B cell (primary cell): ENCODE measurements at regions not wholly inside any gene's neighbourhood (a gene's known extent, or its start where the extent isn't known, plus 50 kb on each side); places are given as distances from the start of the nearest gene placed in this dataset.

Experiments used
- CTCF ChIP-seq: fragments of 200-600 bp; IDR thresholded peaks from one replicate; pipeline ENCODE4 v1.8.0; 2022; ENCODE audit warnings: antibody characterized with exemption, mild to moderate bottlenecking
- EZH2 ChIP-seq: IDR thresholded peaks from 2 replicates; pipeline ENCODE4 v1.6.1; 2012; ENCODE audit warnings: borderline replicate concordance, low read depth, mild to moderate bottlenecking, moderate library complexity, low read length; ENCODE audit not compliant: insufficient read depth, poor library complexity, severe bottlenecking

DNA sequence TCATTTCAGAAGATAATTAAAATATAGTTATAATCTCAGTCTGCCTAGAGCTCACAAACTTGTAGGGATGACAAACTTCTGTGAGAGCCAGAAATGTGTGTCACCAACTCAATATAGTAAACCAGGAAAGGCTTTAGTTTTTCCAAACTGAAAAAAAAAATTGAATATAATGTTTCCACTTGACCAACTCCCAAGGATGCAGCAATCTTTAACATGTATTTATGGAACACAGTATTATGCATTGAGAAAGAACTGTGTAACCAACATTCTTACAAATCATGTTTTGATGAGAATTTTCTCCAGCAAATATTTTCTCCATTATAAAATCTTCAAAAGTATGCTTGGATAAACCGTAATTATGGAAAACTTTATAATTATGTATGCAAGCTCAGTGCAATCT is 50.1 kb upstream of the KLF12 start:
- TF ChIP-seq CTCF (no peak), EZH2 (no peak)
